ENCODE measurements at regions not wholly inside any gene's neighbourhood (a gene's known extent, or its start where the extent isn't known, plus 50 kb on each side); places are given as distances from the start of the nearest gene placed in this dataset.

GRCh38 chrX:40433160-40433559 lies 147.6 kb upstream of the ATP6AP2 start (continued):
- TF ChIP-seq KDM4B (CRISPR knock-in tag; IDR thresholded peaks at IDR 0.05) (no peak), FUBP1 (CRISPR knock-in tag; IDR thresholded peaks at IDR 0.05; ENCODE audit: borderline replicate concordance) (no peak), ZNF660 (CRISPR knock-in tag; IDR thresholded peaks at IDR 0.05; ENCODE audit: borderline replicate concordance, low read depth) (no peak), ZNF367 (CRISPR knock-in tag; IDR thresholded peaks at IDR 0.05; ENCODE audit: borderline replicate concordance) (no peak), KDM1A (CRISPR knock-in tag; IDR thresholded peaks at IDR 0.05) (no peak), TGIF2 (CRISPR knock-in tag; IDR thresholded peaks at IDR 0.05) (no peak), ZNF263 (CRISPR knock-in tag; IDR thresholded peaks at IDR 0.05) (0 out of 2 replicates have a peak, but pooled peaks have one; percentile 24), ZNF589 (CRISPR knock-in tag; conservative IDR thresholded peaks at IDR 0.05) (no peak), ZNF18 (CRISPR knock-in tag; IDR thresholded peaks at IDR 0.05; ENCODE audit: insufficient replicate concordance) (no peak), ZBTB8A (CRISPR knock-in tag; IDR thresholded peaks at IDR 0.05; ENCODE audit: borderline replicate concordance, low read depth) (no peak), ZNF564 (CRISPR knock-in tag; IDR thresholded peaks at IDR 0.05) (no peak), FOXA3 (CRISPR knock-in tag; IDR thresholded peaks at IDR 0.05) (peak; percentile 35; the same call in 1 of the 2 replicates), HNF4A (CRISPR knock-in tag; IDR thresholded peaks at IDR 0.05) (peak; percentile 97), ZNF674 (CRISPR knock-in tag; IDR thresholded peaks at IDR 0.05; ENCODE audit: low read depth) (no peak), ZNF335 (CRISPR knock-in tag; IDR thresholded peaks at IDR 0.05) (no peak), ZNF343 (CRISPR knock-in tag; IDR thresholded peaks at IDR 0.05) (no peak), THAP11 (CRISPR knock-in tag; IDR thresholded peaks at IDR 0.05) (0 out of 2 replicates have a peak, but pooled peaks have one; percentile 13), ZBTB40 (IDR thresholded peaks at IDR 0.05) (no peak), ZBTB40 (CRISPR knock-in tag; IDR thresholded peaks at IDR 0.05) (no peak), HDAC2 (CRISPR knock-in tag; IDR thresholded peaks at IDR 0.05) (peak; percentile 47), SRF (IDR thresholded peaks at IDR 0.05; ENCODE audit: low read depth, low read length) (no peak)

Measured in HepG2 (cell line).